ENCODE measurements at regions not wholly inside any gene's neighbourhood (a gene's known extent, or its start where the extent isn't known, plus 50 kb on each side); places are given as distances from the start of the nearest gene placed in this dataset.

DNA sequence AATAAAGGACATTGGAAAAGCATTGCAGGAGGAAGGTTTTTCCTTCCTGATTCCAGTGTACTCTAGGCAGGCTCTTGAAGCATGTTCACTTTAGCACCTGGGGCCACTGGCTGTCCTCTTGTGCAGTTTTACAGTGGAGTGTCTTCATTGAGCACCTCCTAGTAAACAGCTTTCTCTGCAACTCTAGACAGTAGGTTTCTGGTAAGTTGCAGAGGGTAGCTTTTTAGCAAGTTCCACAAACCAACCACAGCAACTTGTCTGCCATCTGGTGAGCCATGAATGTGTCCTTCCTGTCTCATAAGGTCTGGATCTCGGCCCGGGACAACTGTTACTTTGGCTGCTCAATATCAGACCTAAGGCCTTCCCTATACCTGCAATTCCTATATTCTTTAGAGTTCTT, 488.0 kb downstream of the MAN2A1 start:
- TF ChIP-seq, protein P1, sequence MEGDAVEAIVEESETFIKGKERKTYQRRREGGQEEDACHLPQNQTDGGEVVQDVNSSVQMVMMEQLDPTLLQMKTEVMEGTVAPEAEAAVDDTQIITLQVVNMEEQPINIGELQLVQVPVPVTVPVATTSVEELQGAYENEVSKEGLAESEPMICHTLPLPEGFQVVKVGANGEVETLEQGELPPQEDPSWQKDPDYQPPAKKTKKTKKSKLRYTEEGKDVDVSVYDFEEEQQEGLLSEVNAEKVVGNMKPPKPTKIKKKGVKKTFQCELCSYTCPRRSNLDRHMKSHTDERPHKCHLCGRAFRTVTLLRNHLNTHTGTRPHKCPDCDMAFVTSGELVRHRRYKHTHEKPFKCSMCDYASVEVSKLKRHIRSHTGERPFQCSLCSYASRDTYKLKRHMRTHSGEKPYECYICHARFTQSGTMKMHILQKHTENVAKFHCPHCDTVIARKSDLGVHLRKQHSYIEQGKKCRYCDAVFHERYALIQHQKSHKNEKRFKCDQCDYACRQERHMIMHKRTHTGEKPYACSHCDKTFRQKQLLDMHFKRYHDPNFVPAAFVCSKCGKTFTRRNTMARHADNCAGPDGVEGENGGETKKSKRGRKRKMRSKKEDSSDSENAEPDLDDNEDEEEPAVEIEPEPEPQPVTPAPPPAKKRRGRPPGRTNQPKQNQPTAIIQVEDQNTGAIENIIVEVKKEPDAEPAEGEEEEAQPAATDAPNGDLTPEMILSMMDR (IDR thresholded peaks at IDR 0.05), result no peak
- no peak for TF ChIP-seq POLR2A (IDR thresholded peaks at IDR 0.05)
